ENCODE measurements at regions not wholly inside any gene's neighbourhood (a gene's known extent, or its start where the extent isn't known, plus 50 kb on each side); places are given as distances from the start of the nearest gene placed in this dataset.

GRCh38 chr16:73378471-73378870 is 330.5 kb upstream of the ZFHX3 start:
- DNase-seq (ENCODE audit: low read depth, low spot score) = no peak

GRCh38 chr16:73371584-73372319 is 323.8 kb upstream of the ZFHX3 start:
- DNase-seq (ENCODE audit: low read depth, low spot score) = no peak

DNA sequence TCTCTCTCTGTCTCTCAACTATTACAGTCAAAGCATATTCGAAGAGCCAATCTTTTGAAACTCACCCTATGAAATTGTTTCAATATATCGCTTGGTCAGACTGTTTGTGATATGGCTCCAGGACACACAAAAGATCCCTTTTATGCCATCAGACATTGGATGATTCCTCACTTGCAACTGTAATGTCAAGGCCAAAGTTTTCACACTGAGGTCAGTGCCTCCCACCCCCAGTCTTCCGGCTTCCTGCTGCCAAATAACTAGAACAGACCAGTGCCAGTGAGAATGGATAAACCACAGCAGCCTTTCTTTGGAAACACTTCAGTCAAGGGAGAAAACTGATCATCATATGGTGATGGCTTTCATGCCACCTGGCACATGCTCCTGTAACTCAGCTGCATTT is 321.9 kb upstream of the ZFHX3 start:
- no peak for DNase-seq (ENCODE audit: low read depth, low spot score)

- DNase-seq (ENCODE audit: low read depth, low spot score) = no peak
These were observed 320.8 kb upstream of the ZFHX3 start for GRCh38 chr16:73368715-73369114.

- no peak for DNase-seq (ENCODE audit: low read depth, low spot score)
These were observed 317.2 kb upstream of the ZFHX3 start for GRCh38 chr16:73365016-73365551.

DNA sequence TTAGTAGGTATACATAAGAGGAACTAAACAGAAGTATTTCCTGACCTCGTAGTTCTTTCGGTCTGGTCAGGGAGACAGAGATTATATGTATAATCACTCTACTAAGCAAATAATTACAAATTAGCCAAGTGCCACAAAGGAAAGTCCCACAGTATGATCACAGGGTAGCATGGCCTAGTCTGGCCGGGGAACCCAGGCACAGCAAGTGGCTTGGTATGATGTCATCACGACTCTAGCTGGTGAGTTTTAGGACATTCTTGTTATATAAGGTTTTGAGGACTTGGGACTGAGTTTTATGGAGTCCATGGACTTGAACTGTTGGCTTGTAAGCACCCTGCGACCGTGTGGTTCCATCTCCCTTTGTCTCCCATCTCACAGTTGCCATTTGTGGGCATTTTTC is 316.5 kb upstream of the ZFHX3 start:
- no peak for DNase-seq (ENCODE audit: low read depth, low spot score)

DNA sequence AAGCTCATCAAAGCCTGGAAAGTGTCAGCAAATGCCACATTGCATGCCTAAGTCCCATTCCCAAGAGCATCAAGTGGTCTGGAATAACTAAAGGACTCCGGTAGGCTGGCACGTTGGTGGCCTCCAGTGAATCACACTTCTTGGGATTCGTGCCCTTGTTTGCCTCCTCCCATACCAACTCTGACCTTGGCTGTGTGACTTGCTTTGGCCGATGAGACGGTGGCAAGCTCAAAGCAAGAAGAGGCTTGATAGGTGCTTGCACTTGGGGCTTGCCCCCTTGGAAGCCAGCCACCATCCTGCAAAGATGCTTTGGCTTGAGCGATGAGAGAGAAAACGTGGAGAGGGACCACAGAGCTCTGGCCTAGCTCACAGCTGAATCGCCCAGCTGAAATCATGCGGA is 313.1 kb upstream of the ZFHX3 start:
- DNase-seq (ENCODE audit: low read depth, low spot score) = no peak

DNA sequence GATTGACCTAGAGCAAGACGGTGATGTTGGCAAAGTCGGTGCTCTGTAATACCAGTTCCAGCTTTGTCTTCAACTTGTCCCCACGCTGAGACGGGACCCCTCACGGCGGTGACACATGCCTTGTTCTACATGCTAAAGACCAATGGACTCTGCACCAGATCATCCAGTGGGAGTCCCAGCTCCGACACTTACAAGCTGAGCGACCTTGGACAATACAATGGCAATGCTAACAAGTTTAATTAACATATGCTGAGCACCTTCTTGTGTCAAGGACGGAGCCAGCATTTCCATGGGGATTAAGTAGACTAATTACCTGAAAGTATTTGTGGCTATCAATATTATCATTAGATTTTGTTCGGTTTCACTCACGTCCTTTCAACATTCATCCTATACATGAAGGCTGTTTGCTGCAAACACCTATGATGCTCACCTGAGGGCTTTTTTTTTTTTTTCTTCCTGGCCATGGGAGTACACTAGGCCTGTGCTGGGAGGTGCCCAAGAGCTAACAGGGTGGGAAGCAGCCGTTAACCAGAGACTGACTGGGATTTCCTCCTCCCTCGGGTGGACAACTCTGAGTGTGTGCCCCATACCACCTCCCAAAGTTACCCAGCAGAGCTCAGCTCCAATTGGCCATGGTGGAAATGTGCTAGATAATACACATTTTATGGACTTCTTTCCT is 308.6 kb upstream of the ZFHX3 start:
- no peak for DNase-seq (ENCODE audit: low read depth, low spot score)

DNA sequence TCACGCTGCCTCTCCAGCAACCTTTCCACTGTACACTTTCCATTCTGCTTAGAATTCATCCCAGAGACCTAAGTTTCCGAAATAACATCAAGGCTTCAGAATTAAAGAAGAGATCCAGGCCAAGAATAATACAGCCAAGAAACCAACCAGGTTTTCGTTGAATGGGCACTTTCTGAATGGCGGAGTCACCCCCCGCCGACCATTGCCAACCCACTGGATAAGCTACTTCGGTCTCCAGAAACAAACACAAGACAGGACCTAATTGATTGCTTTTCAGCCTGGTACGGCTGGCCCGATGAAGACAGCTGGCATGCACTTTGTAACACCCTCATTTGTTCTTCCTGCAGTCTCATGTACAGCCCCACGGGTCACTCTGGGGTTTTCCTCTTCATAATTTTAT is 308.1 kb upstream of the ZFHX3 start:
- no peak for DNase-seq (ENCODE audit: low read depth, low spot score)

DNA sequence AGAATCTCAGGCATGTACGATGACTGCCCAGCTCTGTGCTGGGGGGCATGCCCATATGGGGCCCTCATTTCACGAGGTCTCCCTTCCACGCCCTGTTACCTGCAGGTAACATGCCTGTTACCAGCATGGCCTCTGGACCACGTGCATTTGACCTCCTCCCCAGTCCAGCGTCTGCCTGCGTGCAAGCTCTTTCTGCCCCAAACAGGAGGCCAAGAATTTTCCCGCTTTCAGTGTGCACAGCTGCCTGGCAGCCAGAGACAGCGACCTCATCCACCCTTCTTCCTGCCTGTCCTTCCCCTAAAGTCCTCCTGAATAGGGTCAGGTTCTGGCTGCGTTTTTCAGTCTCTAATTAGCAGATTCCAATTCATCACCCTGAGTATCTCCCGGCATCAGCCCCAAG is 306.5 kb upstream of the ZFHX3 start:
- DNase-seq (ENCODE audit: low read depth, low spot score) = no peak

DNA sequence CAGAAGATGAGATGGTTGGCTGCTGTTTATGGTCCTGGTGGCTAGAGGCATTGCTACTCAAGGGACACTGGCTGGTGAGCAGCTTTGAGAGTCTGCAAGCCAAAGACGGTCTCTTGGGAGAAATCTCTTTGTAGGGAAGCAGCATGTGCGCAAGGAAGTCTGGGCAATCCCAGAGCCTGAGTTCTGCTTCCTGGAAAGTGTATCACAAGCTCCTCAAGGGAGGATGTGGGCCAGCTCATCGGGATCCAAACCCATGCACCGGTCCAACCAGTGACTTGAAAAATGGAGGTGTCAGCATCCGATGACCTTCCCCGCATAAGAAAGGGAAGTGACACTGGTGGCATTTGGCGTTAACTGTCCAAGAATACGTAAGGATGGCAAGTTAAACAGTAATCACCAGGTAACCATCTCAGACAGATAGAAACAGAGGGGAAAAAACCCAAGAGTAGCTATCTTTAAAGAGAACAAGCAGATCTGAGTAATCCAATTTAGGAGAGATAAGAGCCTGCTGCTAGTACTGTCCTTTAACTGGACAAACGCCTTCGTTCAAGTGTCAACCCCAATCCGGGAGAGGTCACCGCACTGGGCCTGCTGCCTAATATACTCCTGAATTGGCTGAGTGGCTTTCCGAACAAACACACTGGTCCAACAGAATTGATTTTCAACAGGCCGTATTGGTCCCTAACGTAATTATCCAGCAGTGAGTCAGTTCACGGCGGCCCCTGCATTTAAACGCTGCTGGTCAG is 303.0 kb upstream of the ZFHX3 start:
- no peak for DNase-seq (ENCODE audit: low read depth, low spot score)

DNA sequence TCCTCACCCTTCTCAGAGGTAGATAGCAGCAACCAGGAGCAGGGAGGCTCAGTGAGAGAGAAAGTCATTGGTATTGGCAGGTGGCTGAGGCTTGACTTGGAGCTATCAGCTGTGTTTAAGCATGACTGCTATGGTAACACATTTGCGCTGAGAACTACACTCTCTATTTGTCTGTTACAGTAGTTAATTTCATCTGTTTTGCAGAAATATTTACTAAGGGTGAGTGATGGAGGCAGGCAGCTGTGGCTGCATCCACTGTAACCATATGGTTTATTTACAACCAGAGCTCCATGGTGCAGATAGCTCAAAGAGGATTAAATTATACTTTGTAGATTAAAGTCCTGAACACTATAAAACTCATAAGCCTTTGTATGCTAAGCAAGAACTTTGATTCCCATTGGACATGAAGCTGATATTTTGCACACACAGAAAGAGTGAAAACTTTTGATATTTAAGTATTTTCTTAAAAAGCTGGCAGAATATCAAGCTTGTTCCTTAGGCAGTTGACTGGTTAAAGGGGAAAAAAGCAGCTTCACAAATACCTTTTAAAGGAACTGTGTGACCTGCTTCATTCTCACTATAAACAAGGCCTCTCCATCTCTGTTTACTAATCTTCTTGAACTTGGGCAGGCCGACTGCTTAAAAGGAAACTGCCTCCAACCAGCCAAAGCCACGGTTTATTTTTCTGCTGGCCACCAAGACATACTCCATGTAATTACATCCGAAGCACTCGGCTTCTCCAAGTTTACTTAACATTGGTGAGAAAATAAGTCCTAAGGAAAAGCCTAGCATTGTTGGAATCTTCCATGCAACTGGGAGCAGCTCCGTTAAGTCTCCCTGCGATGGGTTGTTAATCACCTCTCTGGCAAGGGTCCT is 299.8 kb upstream of the ZFHX3 start:
- no peak for DNase-seq (ENCODE audit: low read depth, low spot score)

GRCh38 chr16:73339821-73340220 is 291.9 kb upstream of the ZFHX3 start:
- no peak for DNase-seq (ENCODE audit: low read depth, low spot score)

GRCh38 chr16:73337373-73338296 is 289.7 kb upstream of the ZFHX3 start:
- no peak for DNase-seq (ENCODE audit: low read depth, low spot score)

GRCh38 chr16:73329358-73330286 is 281.7 kb upstream of the ZFHX3 start:
- no peak for DNase-seq (ENCODE audit: low read depth, low spot score)

GRCh38 chr16:73326770-73327470 is 279.0 kb upstream of the ZFHX3 start:
- DNase-seq (ENCODE audit: low read depth, low spot score) = no peak

GRCh38 chr16:73326221-73326620 is 278.3 kb upstream of the ZFHX3 start:
- no peak for DNase-seq (ENCODE audit: low read depth, low spot score)

GRCh38 chr16:73323880-73324279 is 276.0 kb upstream of the ZFHX3 start:
- no peak for DNase-seq (ENCODE audit: low read depth, low spot score)
